ENCODE measurements at regions not wholly inside any gene's neighbourhood (a gene's known extent, or its start where the extent isn't known, plus 50 kb on each side); places are given as distances from the start of the nearest gene placed in this dataset.

- DNase-seq (ENCODE audit: low read depth in 2 of 2, low spot score in 1 of 2) = no peak
These were observed 264.7 kb downstream of the BUD13 start for GRCh38 chr11:116507849-116508695.

GRCh38 chr11:116507016-116507415 lies 265.8 kb downstream of the BUD13 start:
- DNase-seq (ENCODE audit: low read depth in 2 of 2, low spot score in 1 of 2) = no peak

- no peak for DNase-seq (ENCODE audit: low read depth in 2 of 2, low spot score in 1 of 2)
These were observed 266.4 kb downstream of the BUD13 start for GRCh38 chr11:116506263-116506825.

- no peak for DNase-seq (ENCODE audit: low read depth in 2 of 2, low spot score in 1 of 2)
These were observed 267.2 kb downstream of the BUD13 start for GRCh38 chr11:116505298-116506262.

- no peak for DNase-seq (ENCODE audit: low read depth in 2 of 2, low spot score in 1 of 2)
These were observed 268.1 kb downstream of the BUD13 start for GRCh38 chr11:116504541-116505297.

- no peak for DNase-seq (ENCODE audit: low read depth in 2 of 2, low spot score in 1 of 2)
These were observed 269.3 kb downstream of the BUD13 start for GRCh38 chr11:116503216-116504160.

GRCh38 chr11:116502641-116503061 lies 270.1 kb downstream of the BUD13 start:
- no peak for DNase-seq (ENCODE audit: low read depth in 2 of 2, low spot score in 1 of 2)

- no peak for DNase-seq (ENCODE audit: low read depth in 2 of 2, low spot score in 1 of 2)
These were observed 271.1 kb downstream of the BUD13 start for GRCh38 chr11:116501728-116502127.

GRCh38 chr11:116500947-116501602 lies 271.7 kb downstream of the BUD13 start:
- no peak for DNase-seq (ENCODE audit: low read depth in 2 of 2, low spot score in 1 of 2)

GRCh38 chr11:116500026-116500946 lies 272.5 kb downstream of the BUD13 start:
- DNase-seq (ENCODE audit: low read depth in 2 of 2, low spot score in 1 of 2) = no peak

GRCh38 chr11:116499396-116500003 lies 273.3 kb downstream of the BUD13 start:
- DNase-seq (ENCODE audit: low read depth in 2 of 2, low spot score in 1 of 2) = no peak

GRCh38 chr11:116498161-116498560 lies 274.6 kb downstream of the BUD13 start:
- no peak for DNase-seq (ENCODE audit: low read depth in 2 of 2, low spot score in 1 of 2)

- no peak for DNase-seq (ENCODE audit: low read depth in 2 of 2, low spot score in 1 of 2)
These were observed 280.2 kb downstream of the BUD13 start for GRCh38 chr11:116492600-116492999.

- no peak for DNase-seq (ENCODE audit: low read depth in 2 of 2, low spot score in 1 of 2)
These were observed 283.9 kb downstream of the BUD13 start for GRCh38 chr11:116488836-116489389.

- DNase-seq (ENCODE audit: low read depth in 2 of 2, low spot score in 1 of 2) = no peak
These were observed 287.4 kb downstream of the BUD13 start for GRCh38 chr11:116485425-116485824.

GRCh38 chr11:116482716-116483115 lies 290.1 kb downstream of the BUD13 start:
- DNase-seq (ENCODE audit: low read depth in 2 of 2, low spot score in 1 of 2) = no peak

- DNase-seq (ENCODE audit: low read depth in 2 of 2, low spot score in 1 of 2) = no peak
These were observed 291.6 kb downstream of the BUD13 start for GRCh38 chr11:116481126-116481675.
